Heart right ventricle (tissue), 16 donors: ENCODE measurements at regions not wholly inside any gene's neighbourhood (a gene's known extent, or its start where the extent isn't known, plus 50 kb on each side); places are given as distances from the start of the nearest gene placed in this dataset.

Experiments used
- ATAC-seq, 8 donors: fragments of 200-7000 bp; cut with Tn5 transposase; one replicate each; pipeline ENCODE4 v1.9.1; 2020; ENCODE audit warnings: mild to moderate bottlenecking in 8 of 8, moderate library complexity in 8 of 8, moderate number of reproducible peaks in 1 of 8
- DNase-seq, 2 donors: peaks; one replicate each; pipeline ENCODE4 v3.0.0-alpha.2; 2020
- H3K27ac ChIP-seq, 10 donors: fragments of 200-600 bp; sonication (generic) in 2 of 10; one replicate each; pipeline versions ENCODE4 v1.5.0 to v1.8.0; 2020 to 2022; ENCODE audit warnings: mild to moderate bottlenecking in 3 of 10
- H3K27me3 ChIP-seq, 7 donors: fragments of 200-600 bp; one replicate each; pipeline ENCODE4 v1.8.0; 2021 to 2022; ENCODE audit warnings: mild to moderate bottlenecking in 2 of 7
- H3K36me3 ChIP-seq, 9 donors: fragments of 200-600 bp; sonication (generic) in 1 of 9; one replicate each; pipeline versions ENCODE4 v1.5.0 to v1.8.0; 2020 to 2022; ENCODE audit warnings: mild to moderate bottlenecking in 2 of 9
- H3K4me1 ChIP-seq, 9 donors: fragments of 200-600 bp; sonication (generic) in 1 of 9; one replicate each; pipeline versions ENCODE4 v1.5.0 to v1.8.0; 2020 to 2022; ENCODE audit warnings: mild to moderate bottlenecking in 4 of 9
- H3K4me3 ChIP-seq, 10 donors: fragments of 200-600 bp; sonication (generic) in 2 of 10; one replicate each; pipeline versions ENCODE4 v1.5.0 to v1.8.0; 2020 to 2022; ENCODE audit warnings: mild to moderate bottlenecking in 7 of 10, moderate library complexity in 2 of 10
- H3K9me3 ChIP-seq, 11 donors: fragments of 200-600 bp in 10 of 11; sonication (generic) in 2 of 11; one replicate each; pipeline versions ENCODE4 v1.5.0 to v1.8.0; 2013 to 2022; ENCODE audit warnings: mild to moderate bottlenecking in 2 of 11, control low read depth in 1 of 11, moderate library complexity in 1 of 11
- WGBS, 2 donors: extraction: QIAGEN DNeasy Blood & Tissue Kit; methylation state at CpG; one replicate each; pipeline ENCODE4 v1.1.7; 2013; ENCODE audit warnings: inconsistent platforms in 1 of 2; 5-methylcytosine and 5-hydroxymethylcytosine counted together
- intact Hi-C, 10 donors: fragments of 100-400 bp; cut with DNase I; formaldehyde crosslinking; loops; one replicate each; pipeline versions ENCODE4 v1.11.1 to v1.14.2; 2022
- TF ChIP-seq, protein P1 (sequence below), 9 donors: fragments of 200-600 bp; sonication (generic) in 2 of 9; IDR thresholded peaks; one replicate each; pipeline versions ENCODE4 v1.5.0 to v1.8.0; 2021 to 2022; ENCODE audit warnings: antibody characterized with exemption in 9 of 9, mild to moderate bottlenecking in 5 of 9, moderate library complexity in 1 of 9
- donor health status: Arrhythmogenic right ventricular cardiomyopathy.
- donor health status: ischemic (EF 13 %, LVEDD 7.1; RV severe dilation, severe dysfunction).
- donor health status: healthy with polysubstance abuse.
- donor health status: DM: no; HTN: yes; CAD: no.
- donor health status: DM: no; HTN: no; CAD: no.
- donor health status: ischemic (EF 25% LVEDD 6.9; RV normal size, moderate dysfunction).
- donor health status: ischemic (EF 25% LVEDD 5.7; RV mildly dilated, moderate dysfunction).
- donor health status: healthy.
- donor health status: DM: yes; HTN: yes; CAD: no.
- donor health status: Ischemic cardiomyopathy.
- donor health status: ischemic (EF 35%, LVEDD 5.7; RV mildly dilated, moderate dysfunction).
- donor health status: nonischemic (EF 11% LVEDD 7.7; RV severe dilation, severe dysfunction).
- donor health status: DM: yes; HTN: yes; CAD: no.
- donor health status: PGD.
- donor health status: ischemic (EF 29% LVEDD 5.4; RV normal size, mild dysfunction).
- donor health status: nonischemic (EF 23%, LVEDD 6.1; RV moderate dilation, normal function).

DNA sequence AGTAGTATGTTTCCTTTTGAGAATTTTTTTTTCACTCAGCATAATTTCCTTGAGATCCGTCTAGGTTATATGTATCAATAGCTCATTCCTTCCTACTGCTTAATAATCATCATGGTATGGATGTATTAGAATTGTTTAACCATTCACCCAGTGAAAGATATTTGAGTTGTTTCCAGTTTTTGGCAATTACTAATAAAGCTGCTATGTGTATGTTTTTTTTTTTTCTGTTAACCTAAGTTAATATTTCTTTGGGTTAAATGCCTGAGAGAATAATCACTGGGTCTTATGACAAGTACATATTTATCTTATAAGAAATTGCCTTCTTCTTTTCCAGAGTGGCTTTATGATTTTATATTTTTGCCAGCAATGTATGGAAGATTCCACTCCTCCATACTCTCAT lies 96.4 kb upstream of the ST6GAL2 start:
- Histone ChIP-seq H3K27ac (no peak overlapping the region), H3K4me1 (no peaks in the 10 kb centered on the region), H3K9me3 (peaks cover 0 to 5% (median 0%) of the 10 kb centered on the region in 11 donors), H3K27me3 (no peaks in the 10 kb centered on the region), H3K4me3 (no peak overlapping the region), H3K36me3 (no peaks in the 10 kb centered on the region)
- intact Hi-C loops = no loop called here
- 83 to 88% methylated on average over 1 of the region's 1 CpG for WGBS, 2 donors
- DNase-seq (no peak), ATAC-seq (no peak)
- TF ChIP-seq, protein P1, sequence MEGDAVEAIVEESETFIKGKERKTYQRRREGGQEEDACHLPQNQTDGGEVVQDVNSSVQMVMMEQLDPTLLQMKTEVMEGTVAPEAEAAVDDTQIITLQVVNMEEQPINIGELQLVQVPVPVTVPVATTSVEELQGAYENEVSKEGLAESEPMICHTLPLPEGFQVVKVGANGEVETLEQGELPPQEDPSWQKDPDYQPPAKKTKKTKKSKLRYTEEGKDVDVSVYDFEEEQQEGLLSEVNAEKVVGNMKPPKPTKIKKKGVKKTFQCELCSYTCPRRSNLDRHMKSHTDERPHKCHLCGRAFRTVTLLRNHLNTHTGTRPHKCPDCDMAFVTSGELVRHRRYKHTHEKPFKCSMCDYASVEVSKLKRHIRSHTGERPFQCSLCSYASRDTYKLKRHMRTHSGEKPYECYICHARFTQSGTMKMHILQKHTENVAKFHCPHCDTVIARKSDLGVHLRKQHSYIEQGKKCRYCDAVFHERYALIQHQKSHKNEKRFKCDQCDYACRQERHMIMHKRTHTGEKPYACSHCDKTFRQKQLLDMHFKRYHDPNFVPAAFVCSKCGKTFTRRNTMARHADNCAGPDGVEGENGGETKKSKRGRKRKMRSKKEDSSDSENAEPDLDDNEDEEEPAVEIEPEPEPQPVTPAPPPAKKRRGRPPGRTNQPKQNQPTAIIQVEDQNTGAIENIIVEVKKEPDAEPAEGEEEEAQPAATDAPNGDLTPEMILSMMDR (IDR thresholded peaks at IDR 0.05) = no peak

DNA sequence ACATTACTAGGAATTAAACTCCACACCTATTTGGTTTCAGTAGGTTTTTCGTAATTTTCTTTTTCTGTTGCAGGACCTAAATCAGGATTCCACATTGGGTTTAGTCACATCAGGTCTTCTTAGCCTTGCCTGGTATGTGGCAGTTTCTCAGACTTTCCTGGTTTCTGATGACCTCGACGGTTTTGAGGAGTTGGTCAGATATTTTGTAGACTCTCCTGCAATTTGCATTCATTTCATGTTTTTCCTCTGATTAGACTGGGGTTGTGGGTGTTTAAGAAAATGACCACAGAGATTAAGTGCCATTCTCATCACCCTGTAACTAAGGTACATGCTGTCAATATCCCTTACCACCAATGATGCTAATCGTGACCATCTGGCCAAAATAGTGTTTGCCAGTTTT lies 97.3 kb upstream of the ST6GAL2 start:
- no peak for ATAC-seq
- no peaks in the 10 kb centered on the region for H3K36me3 ChIP-seq
- TF ChIP-seq, protein P1 (IDR thresholded peaks at IDR 0.05) = no peak
- no peak overlapping the region for H3K4me3 ChIP-seq
- no peaks in the 10 kb centered on the region for H3K4me1 ChIP-seq
- H3K27me3 ChIP-seq = no peaks in the 10 kb centered on the region
- no peak overlapping the region for H3K27ac ChIP-seq
- H3K9me3 ChIP-seq = peaks cover 0 to 5% (median 0%) of the 10 kb centered on the region in 11 donors
- intact Hi-C loops = no loop called here
- WGBS, 2 donors = 88 to 90% methylated on average over 4 of the region's 4 CpGs
- DNase-seq = no peak

DNA sequence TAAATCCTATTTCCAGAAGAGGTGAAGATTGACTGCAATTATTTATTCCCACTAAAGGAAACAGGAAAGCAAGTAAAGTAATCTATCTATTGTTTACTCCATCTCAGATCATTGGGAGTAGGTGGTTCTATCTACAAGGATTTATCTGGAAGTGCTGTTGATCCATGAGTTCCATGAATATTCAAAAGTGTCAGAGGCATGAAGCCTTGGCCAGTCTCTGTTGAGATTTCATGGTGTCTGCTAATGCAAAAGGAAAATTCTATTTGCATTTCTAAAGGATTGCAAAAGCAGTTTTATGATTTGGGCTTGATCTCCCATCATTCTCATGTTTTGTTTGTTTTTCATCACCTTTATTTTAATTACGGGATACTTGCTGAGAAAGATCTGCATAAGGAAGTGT lies 102.4 kb upstream of the ST6GAL2 start:
- Histone ChIP-seq H3K9me3 (peaks cover 0 to 5% (median 0%) of the 10 kb centered on the region in 11 donors), H3K36me3 (no peaks in the 10 kb centered on the region), H3K27me3 (no peaks in the 10 kb centered on the region), H3K4me1 (no peaks in the 10 kb centered on the region), H3K4me3 (no peak overlapping the region), H3K27ac (no peak overlapping the region)
- 75 to 85% methylated on average over 1 of the region's 1 CpG for WGBS, 2 donors
- ATAC-seq (no peak), DNase-seq (no peak)
- intact Hi-C loops = no loop called here
- TF ChIP-seq, protein P1 (IDR thresholded peaks at IDR 0.05) = no peak

DNA sequence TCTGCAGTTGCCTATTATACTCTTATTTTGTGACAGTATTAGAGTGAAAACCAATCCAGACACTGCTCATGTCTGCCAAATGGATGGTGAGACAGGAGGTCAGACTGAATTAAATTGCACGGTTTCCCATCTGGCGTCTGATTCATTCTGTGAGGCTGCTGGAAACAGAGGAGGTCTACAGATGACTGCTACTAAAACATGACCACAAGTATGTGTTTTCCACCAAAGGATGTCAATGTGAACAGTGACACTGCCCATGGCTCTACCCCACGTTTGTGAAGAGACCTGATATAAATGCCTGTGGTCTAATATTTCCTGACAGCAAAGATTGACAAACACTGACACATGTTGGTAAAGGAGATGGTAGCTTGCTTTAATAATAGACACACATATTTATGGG lies 104.3 kb upstream of the ST6GAL2 start:
- H3K27ac ChIP-seq = no peak overlapping the region
- ATAC-seq (no peak), DNase-seq (no peak)
- intact Hi-C loops = loop anchor here in 1 of 10 donors (5.0 kb wide), 1 partner anchor 537 kb away; no protein-coding TSS in a partner anchor
- H3K36me3 ChIP-seq = no peaks in the 10 kb centered on the region
- WGBS, 2 donors = 46 to 65% methylated on average over 3 of the region's 3 CpGs
- no peaks in the 10 kb centered on the region for H3K9me3 ChIP-seq
- no peaks in the 10 kb centered on the region for H3K4me1 ChIP-seq
- H3K4me3 ChIP-seq = no peak overlapping the region
- no peaks in the 10 kb centered on the region for H3K27me3 ChIP-seq
- TF ChIP-seq, protein P1 (IDR thresholded peaks at IDR 0.05) = no peak
